B cell (primary cell): ENCODE measurements at regions not wholly inside any gene's neighbourhood (a gene's known extent, or its start where the extent isn't known, plus 50 kb on each side); places are given as distances from the start of the nearest gene placed in this dataset.

Source experiments
- ATAC-seq: fragments of 200-7000 bp; cut with Tn5 transposase; one replicate; pipeline ENCODE4 v1.10.0; 2021; ENCODE audit warnings: low read depth, mild to moderate bottlenecking, moderate number of reproducible peaks, moderate library complexity
- CTCF ChIA-PET: fragments of 350-600 bp; sonication (Branson Sonifier 250); formaldehyde crosslinking; loops from one replicate; lab custom pipeline; 2021; ENCODE audit warnings: antibody characterized with exemption, inconsistent platforms; lab: Charles Lee
- POLR2A ChIA-PET: fragments of 350-600 bp; sonication (Branson Sonifier 250); formaldehyde crosslinking; loops from one replicate; lab custom pipeline; 2021; ENCODE audit warnings: antibody characterized with exemption; lab: Charles Lee
- DNase-seq: peaks from one replicate; pipeline ENCODE4 v3.0.0; 2013
- H2AFZ ChIP-seq: 2 replicates; pipeline ENCODE4 v1.6.1; 2012; ENCODE audit warnings: mild to moderate bottlenecking, low read depth, low read length; ENCODE audit not compliant: insufficient read depth, poor library complexity, severe bottlenecking
- H3K27ac ChIP-seq, 2 donors: 1 replicate in 1 of 2; 2 replicates in 1 of 2; pipeline ENCODE4 v1.5.1; 2012 to 2013; ENCODE audit warnings: low read length in 2 of 2, mild to moderate bottlenecking in 2 of 2, moderate library complexity in 1 of 2
- H3K27me3 ChIP-seq, 4 experiments: fragments of 200-600 bp in 1 of 4; sonication (generic) in 1 of 4; replicated peaks in 1 of 4; 1 replicate in 2 of 4; 2 replicates in 2 of 4; pipeline versions ENCODE4 v1.6.1 to v1.7.0; 2013 to 2016; ENCODE audit warnings: low read length in 3 of 4, mild to moderate bottlenecking in 2 of 4, mixed read lengths in 1 of 4, moderate library complexity in 1 of 4; ENCODE audit not compliant: insufficient read depth in 4 of 4, control insufficient read depth in 3 of 4; ENCODE audit errors: control extremely low read depth in 1 of 4
- H3K36me3 ChIP-seq, 2 experiments: replicated peaks in 1 of 2; 1 replicate in 1 of 2; 2 replicates in 1 of 2; pipeline versions ENCODE4 v1.6.1 to v1.7.1; 2013; ENCODE audit warnings: low read length in 1 of 2; ENCODE audit not compliant: insufficient read depth in 2 of 2, control insufficient read depth in 1 of 2; ENCODE audit errors: control extremely low read depth in 1 of 2, extremely low read depth in 1 of 2
- H3K4me1 ChIP-seq, 2 donors: fragments of 200-600 bp in 1 of 2; sonication (generic) in 1 of 2; 1 replicate in 1 of 2; 2 replicates in 1 of 2; pipeline versions ENCODE4 v1.5.1 to v1.6.1; 2013 to 2017; ENCODE audit warnings: low read length in 2 of 2; ENCODE audit not compliant: control insufficient read depth in 2 of 2, insufficient read depth in 2 of 2
- H3K4me2 ChIP-seq: replicated peaks from 2 replicates; pipeline ENCODE3; 2012; ENCODE audit warnings: mild to moderate bottlenecking, low read depth, low read length; ENCODE audit not compliant: poor library complexity, severe bottlenecking
- H3K4me3 ChIP-seq, 5 experiments: fragments of 200-600 bp in 1 of 5; sonication (generic) in 1 of 5; 1 replicate in 3 of 5; 2 replicates in 2 of 5; pipeline versions ENCODE4 v1.5.1 to v1.7.0; 2011 to 2016; ENCODE audit warnings: low read length in 4 of 5, mild to moderate bottlenecking in 4 of 5, low read depth in 2 of 5, control low read depth in 1 of 5, moderate library complexity in 1 of 5; ENCODE audit not compliant: insufficient read depth in 1 of 5; ENCODE audit errors: control extremely low read depth in 1 of 5, extremely low read depth in 1 of 5
- H3K79me2 ChIP-seq: fragments of 200-600 bp; sonication (generic); one replicate; pipeline ENCODE4 v1.6.0; 2016; ENCODE audit warnings: low read length; ENCODE audit not compliant: control insufficient read depth, insufficient read depth
- H3K9ac ChIP-seq: fragments of 200-600 bp; sonication (generic); 2 replicates; pipeline ENCODE4 v1.6.1; 2017; ENCODE audit warnings: mild to moderate bottlenecking, low read length, moderate library complexity
- H3K9me3 ChIP-seq, 3 donors: one replicate each; pipeline versions ENCODE4 v1.6.1 to v1.7.1; 2013; ENCODE audit warnings: low read length in 2 of 3; ENCODE audit not compliant: control insufficient read depth in 2 of 3, insufficient read depth in 1 of 3; ENCODE audit errors: control extremely low read depth in 1 of 3
- H4K20me1 ChIP-seq: 2 replicates; pipeline ENCODE4 v1.6.0; 2012; ENCODE audit warnings: mild to moderate bottlenecking, low read length; ENCODE audit not compliant: insufficient read depth, control insufficient read depth, poor library complexity, severe bottlenecking
- H3K27ac Mint-ChIP-seq: one replicate; pipeline ENCODE4 v1.8.0; 2021; ENCODE audit warnings: mixed read lengths
- H3K27me3 Mint-ChIP-seq: one replicate; pipeline ENCODE4 v1.8.0; 2021; ENCODE audit warnings: mixed read lengths
- H3K4me1 Mint-ChIP-seq: one replicate; pipeline ENCODE4 v1.8.0; 2021; ENCODE audit warnings: mixed read lengths
- H3K4me3 Mint-ChIP-seq: one replicate; pipeline ENCODE4 v1.8.0; 2021; ENCODE audit warnings: mixed read lengths
- H3K9me3 Mint-ChIP-seq: one replicate; pipeline ENCODE4 v1.8.0; 2022; ENCODE audit warnings: mixed read lengths; ENCODE audit not compliant: insufficient read depth
- EZH2 ChIP-seq: IDR thresholded peaks from 2 replicates; pipeline ENCODE4 v1.6.1; 2012; ENCODE audit warnings: borderline replicate concordance, low read depth, mild to moderate bottlenecking, moderate library complexity, low read length; ENCODE audit not compliant: insufficient read depth, poor library complexity, severe bottlenecking
- WGBS: methylation state at CpG from one replicate; pipeline ENCODE4 v1.1.5; 2013; ENCODE audit warnings: missing lambda C conversion rate; ENCODE audit not compliant: insufficient coverage; 5-methylcytosine and 5-hydroxymethylcytosine counted together
- intact Hi-C: fragments of 100-400 bp; cut with micrococcal nuclease; formaldehyde crosslinking; loops from one replicate; pipeline ENCODE4 v1.10.0; 2022
- TF ChIP-seq, protein P1 (sequence below): fragments of 200-600 bp; IDR thresholded peaks from one replicate; pipeline ENCODE4 v1.8.0; 2022; ENCODE audit warnings: antibody characterized with exemption, mild to moderate bottlenecking

DNA sequence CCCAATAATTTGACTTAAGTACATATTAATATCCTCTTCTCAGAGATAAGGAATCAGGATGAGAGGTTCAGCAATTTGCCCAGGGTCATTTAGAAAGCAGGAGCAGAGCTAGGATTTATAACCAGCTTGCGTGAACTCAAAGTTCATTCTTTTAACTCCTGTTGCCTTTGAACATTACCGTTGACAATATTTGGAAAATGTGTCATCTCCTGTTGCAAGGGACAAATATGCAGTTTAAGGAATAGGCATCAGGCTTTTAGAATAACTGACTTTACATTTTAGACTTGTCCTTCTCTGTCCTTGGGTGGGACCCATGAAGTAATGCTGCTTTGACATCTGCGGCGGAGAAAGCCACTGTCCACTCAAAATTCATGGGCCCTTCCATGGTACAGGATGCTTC is 252.2 kb upstream of the RGMA start:
- ATAC-seq (no peak), DNase-seq (no peak)
- TF ChIP-seq EZH2, result no peak
- TF ChIP-seq, protein P1, sequence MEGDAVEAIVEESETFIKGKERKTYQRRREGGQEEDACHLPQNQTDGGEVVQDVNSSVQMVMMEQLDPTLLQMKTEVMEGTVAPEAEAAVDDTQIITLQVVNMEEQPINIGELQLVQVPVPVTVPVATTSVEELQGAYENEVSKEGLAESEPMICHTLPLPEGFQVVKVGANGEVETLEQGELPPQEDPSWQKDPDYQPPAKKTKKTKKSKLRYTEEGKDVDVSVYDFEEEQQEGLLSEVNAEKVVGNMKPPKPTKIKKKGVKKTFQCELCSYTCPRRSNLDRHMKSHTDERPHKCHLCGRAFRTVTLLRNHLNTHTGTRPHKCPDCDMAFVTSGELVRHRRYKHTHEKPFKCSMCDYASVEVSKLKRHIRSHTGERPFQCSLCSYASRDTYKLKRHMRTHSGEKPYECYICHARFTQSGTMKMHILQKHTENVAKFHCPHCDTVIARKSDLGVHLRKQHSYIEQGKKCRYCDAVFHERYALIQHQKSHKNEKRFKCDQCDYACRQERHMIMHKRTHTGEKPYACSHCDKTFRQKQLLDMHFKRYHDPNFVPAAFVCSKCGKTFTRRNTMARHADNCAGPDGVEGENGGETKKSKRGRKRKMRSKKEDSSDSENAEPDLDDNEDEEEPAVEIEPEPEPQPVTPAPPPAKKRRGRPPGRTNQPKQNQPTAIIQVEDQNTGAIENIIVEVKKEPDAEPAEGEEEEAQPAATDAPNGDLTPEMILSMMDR, result no peak
- Histone ChIP-seq H3K27ac (no peak overlapping the region), H3K36me3 (no peaks in the 10 kb centered on the region), H3K4me1 (no peaks in the 10 kb centered on the region), H3K9ac (no peak overlapping the region), H4K20me1 (no peaks in the 10 kb centered on the region), H3K27me3 (no peaks in the 10 kb centered on the region), H3K4me3 (no peak overlapping the region), H3K4me2 (no peak overlapping the region), H3K79me2 (no peaks in the 10 kb centered on the region), H3K9me3 (no peaks in the 10 kb centered on the region), H2AFZ (no peak overlapping the region)
- intact Hi-C loops, result no loop called here
- no peaks in the 10 kb centered on the region for H3K27me3 Mint-ChIP-seq
- WGBS, result 100% methylated on average over 2 of the region's 4 CpGs
- H3K4me3 Mint-ChIP-seq, result no peak overlapping the region
- H3K9me3 Mint-ChIP-seq, result no peaks in the 10 kb centered on the region
- CTCF ChIA-PET, result no interaction called here
- POLR2A ChIA-PET, result no interaction called here
- no peak overlapping the region for H3K27ac Mint-ChIP-seq
- no peaks in the 10 kb centered on the region for H3K4me1 Mint-ChIP-seq

DNA sequence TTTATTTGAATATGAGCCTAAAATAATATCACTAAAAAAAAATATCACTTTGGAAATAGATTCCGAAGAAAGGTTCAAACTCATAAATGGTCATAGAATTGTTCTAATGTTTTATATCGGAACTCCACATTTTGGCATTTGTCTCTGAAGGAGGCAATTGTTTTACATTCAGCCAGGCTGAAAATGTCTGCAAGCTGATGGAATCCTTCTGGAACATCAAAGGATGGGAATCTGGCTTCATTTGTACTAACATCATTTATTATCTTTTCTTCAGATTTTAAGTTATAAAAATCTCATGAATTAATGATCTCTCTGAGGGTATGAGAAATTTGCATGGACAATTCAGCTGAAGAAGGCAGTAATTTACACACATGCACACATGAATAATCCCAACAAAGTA is 251.4 kb upstream of the RGMA start:
- no peaks in the 10 kb centered on the region for H3K4me1 Mint-ChIP-seq
- H3K4me3 Mint-ChIP-seq, result no peak overlapping the region
- ChIA-PET CTCF (no interaction called here), POLR2A (no interaction called here)
- no peaks in the 10 kb centered on the region for H3K79me2 ChIP-seq
- no peak for TF ChIP-seq EZH2
- TF ChIP-seq, protein P1, result no peak
- intact Hi-C loops, result no loop called here
- no peaks in the 10 kb centered on the region for H3K27me3 Mint-ChIP-seq
- H3K9me3 ChIP-seq, result no peaks in the 10 kb centered on the region
- H4K20me1 ChIP-seq, result no peaks in the 10 kb centered on the region
- no peak overlapping the region for H3K27ac ChIP-seq
- ATAC-seq (no peak), DNase-seq (no peak)
- H3K36me3 ChIP-seq, result no peaks in the 10 kb centered on the region
- no peaks in the 10 kb centered on the region for H3K27me3 ChIP-seq
- no CpG with 5 or more reads among the region's 2 CpGs for WGBS
- H3K9me3 Mint-ChIP-seq, result no peaks in the 10 kb centered on the region
- H3K4me1 ChIP-seq, result no peaks in the 10 kb centered on the region
- H3K9ac ChIP-seq, result no peak overlapping the region
- H3K4me2 ChIP-seq, result no peak overlapping the region
- H3K4me3 ChIP-seq, result no peak overlapping the region
- no peak overlapping the region for H3K27ac Mint-ChIP-seq
- H2AFZ ChIP-seq, result no peak overlapping the region
